ENCODE measurements at regions not wholly inside any gene's neighbourhood (a gene's known extent, or its start where the extent isn't known, plus 50 kb on each side); places are given as distances from the start of the nearest gene placed in this dataset.

DNA sequence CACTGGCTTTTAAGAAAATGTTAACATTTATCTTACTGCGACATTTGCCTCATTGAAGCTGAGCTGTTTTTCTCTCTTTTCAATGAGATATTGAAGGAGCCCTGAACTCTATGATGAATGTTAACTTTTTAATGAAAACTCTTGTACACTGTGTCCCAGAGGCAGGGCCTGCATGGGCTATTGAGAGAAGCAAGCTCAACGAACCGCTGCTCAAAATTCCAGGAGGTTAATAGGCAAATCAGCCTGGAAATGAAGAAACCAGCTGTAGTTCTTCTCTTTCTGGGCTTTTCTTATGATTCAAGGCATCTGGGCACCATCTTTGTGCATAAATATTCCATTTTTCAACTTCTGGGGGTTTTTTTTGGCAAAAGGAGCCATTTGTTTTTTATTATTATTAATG is 168.4 kb upstream of the NPVF start:
- TF ChIP-seq, protein P1, sequence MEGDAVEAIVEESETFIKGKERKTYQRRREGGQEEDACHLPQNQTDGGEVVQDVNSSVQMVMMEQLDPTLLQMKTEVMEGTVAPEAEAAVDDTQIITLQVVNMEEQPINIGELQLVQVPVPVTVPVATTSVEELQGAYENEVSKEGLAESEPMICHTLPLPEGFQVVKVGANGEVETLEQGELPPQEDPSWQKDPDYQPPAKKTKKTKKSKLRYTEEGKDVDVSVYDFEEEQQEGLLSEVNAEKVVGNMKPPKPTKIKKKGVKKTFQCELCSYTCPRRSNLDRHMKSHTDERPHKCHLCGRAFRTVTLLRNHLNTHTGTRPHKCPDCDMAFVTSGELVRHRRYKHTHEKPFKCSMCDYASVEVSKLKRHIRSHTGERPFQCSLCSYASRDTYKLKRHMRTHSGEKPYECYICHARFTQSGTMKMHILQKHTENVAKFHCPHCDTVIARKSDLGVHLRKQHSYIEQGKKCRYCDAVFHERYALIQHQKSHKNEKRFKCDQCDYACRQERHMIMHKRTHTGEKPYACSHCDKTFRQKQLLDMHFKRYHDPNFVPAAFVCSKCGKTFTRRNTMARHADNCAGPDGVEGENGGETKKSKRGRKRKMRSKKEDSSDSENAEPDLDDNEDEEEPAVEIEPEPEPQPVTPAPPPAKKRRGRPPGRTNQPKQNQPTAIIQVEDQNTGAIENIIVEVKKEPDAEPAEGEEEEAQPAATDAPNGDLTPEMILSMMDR (IDR thresholded peaks at IDR 0.05): no peak
- TF ChIP-seq POLR2A (IDR thresholded peaks at IDR 0.05): no peak
